NCI-H146 (cell line): ENCODE measurements at regions not wholly inside any gene's neighbourhood (a gene's known extent, or its start where the extent isn't known, plus 50 kb on each side); places are given as distances from the start of the nearest gene placed in this dataset.
"Not testable (repeated sequence)": the region's sequence is repeated elsewhere in the genome, so short reads cannot be mapped to it uniquely, and the experiment has no call there.

Experiments
- DNase-seq: peaks from one replicate; lab custom pipeline; 2025; lab: John Stamatoyannopoulos, UW

GRCh38 chr2:95765925-95766910, 174.4 kb downstream of the TRIM43 start:
- DNase-seq, result peak; percentile 6

GRCh38 chr2:95767531-95767930, 175.7 kb downstream of the TRIM43 start:
- not testable (repeated sequence) for DNase-seq

DNA sequence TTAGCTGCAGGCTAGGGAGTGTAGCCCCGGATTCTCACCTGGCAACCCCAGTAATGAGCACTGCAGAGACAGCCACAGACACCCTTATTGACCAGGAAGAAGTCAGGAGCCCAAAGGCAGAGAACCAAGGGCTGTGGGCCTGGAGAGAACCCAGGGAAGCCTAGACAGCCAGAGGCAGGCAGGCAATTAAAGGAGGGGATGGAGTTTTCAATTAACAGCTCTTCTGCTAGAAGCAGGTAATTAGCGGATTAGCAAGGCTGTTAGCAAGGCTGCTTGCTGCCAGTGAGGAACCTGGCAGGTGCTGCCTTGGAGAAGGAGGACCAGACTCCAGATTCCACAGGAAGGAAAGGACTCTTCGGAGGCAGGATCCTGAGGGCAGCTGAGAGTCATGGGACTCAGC, 176.1 kb downstream of the TRIM43 start:
- DNase-seq, result not testable (repeated sequence)

DNA sequence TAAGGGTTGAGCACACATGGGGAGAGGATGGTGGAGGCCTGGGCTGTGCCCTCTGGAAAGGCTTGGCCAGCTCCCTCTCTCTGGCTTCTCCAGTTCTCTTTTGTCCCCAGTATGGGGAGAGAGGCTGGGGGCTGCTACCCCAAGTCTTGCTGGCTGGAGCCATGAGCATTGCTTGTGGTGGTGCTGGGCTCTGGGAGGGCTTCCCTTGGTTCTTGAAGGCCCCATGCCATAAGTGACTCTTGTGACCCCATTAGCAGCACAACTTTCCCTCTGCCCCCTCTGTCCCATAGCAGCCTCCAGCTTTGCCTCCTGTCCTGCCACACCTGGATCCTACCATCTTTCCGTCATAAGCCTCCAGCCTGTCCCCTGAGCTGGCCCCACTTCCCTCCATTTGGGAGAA, 177.5 kb downstream of the TRIM43 start:
- DNase-seq, result not testable (repeated sequence)

DNA sequence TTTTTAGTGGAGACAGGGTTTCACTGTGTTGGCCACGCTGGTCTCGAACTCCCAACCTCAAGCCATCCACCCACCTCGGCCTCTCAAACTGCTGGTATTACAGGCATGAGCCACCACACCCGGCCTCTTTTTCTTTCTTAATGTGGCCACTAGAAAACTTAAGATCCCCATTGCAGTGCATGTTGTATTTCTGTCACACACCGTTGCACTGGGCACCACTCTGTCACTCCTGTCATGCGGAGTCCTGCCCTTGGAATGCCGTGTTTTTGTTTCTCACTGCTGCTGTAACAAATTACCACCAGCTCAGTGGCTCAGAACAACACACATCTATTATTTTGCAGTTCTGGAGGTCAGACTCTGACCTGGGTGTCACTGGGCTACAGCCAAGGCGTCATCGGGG, 178.9 kb downstream of the TRIM43 start:
- DNase-seq, result not testable (repeated sequence)

DNA sequence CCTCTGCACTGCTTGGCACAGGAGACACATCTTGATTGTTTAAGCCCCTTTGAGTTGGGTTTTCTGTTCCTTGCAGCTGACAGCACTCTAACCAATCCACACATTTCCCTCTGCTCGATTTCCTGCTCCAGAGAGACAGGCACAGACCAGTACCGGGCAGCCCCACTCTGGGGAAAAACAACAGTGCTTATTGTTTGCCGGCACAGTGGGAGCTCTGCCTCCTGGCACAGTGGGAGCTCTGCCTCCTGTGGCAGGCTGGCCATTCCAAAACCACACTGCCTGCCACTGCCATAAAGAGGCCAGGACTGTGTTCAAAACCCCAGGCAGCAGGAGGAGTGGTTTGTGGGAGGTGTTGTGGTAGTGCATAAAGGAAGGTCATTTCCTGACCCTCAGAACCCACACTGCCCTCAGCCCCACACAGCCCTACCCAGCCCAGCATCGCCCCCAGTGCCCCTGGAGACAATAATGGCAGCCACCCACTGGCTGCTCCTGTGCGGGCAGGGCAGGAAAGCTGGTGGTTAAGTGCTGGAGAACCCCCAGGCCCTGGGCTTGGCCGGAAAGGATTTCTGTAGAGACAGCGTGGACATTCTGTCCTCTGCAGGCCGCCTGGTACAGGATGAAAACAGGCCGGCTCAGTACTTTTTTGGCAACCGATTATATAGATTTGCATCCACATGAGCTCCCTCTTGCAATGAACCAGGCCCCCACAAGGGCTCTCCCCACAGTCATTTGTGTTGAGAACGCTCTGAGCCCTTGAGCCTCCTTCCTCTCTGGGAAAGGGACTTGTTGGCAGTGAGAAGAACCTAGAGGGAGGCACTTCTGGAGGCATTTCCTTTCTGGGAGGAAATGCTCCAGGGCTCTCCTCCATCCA, 182.8 kb downstream of the TRIM43 start:
- DNase-seq, result not testable (repeated sequence)

DNA sequence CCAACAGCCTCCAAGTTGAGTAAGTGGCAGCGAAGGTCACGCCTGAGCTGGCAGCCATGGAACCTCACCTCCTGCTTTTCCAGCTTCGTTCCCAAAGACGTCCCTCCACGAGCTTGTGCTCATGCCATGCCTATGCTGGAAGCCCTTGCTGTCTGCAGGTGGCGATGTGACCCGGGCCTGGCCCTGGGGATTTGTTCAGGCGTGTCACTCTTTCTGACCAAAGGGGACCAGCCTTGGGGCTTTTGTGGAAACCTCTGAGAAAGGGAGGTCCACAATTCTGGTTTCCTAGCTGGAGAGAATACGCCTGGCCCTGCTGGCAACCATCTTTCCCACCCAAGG, 183.4 kb downstream of the TRIM43 start:
- DNase-seq, result not testable (repeated sequence)
